ENCODE measurements at regions not wholly inside any gene's neighbourhood (a gene's known extent, or its start where the extent isn't known, plus 50 kb on each side); places are given as distances from the start of the nearest gene placed in this dataset.
A peak's percentile ranks its signal among the peaks of the same experiment; 100 is the strongest.

DNA sequence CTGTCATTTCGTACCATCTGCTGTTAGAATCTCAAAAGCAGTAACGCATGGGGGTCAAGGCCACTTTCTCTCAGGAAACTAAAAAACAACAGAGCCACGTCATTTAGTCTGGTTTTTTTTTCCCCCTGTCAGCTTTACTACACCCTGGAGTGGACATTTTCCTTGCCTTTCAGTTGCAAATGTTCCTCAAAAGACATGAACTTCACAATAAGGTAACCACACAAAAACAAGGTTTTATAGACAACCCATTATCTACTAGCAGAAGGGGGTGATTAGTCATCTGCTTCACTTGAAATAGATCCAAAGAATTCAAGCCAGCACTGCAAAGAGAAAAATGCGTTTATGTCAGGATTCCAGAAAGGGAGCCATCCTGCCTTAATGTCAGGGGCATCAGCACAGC, 171.8 kb upstream of the CDIN1 start:
- Histone ChIP-seq H3K4me3 (ENCODE audit: low read depth, low read length) (no peak overlapping the region), H3K9me3 (ENCODE audit: control insufficient read depth, insufficient read depth, low read depth, low read length) (no peaks in the 10 kb centered on the region), H3K27ac (ENCODE audit: extremely low read depth, low read depth, low read length) (peak overlapping the region; percentile 37; the same call in 1 of the 2 replicates), H3K4me1 (ENCODE audit: control insufficient read depth, insufficient read depth, low read length) (peaks cover 10% of the 10 kb centered on the region), H3K36me3 (ENCODE audit: control insufficient read depth in 2 of 2, insufficient read depth in 1 of 2, low read length in 2 of 2) (no peaks in the 10 kb centered on the region)
- POLR2A ChIA-PET, result no interaction called here
- CTCF ChIA-PET, result interaction anchor here (0.7 kb wide), 1 partner anchor 23 kb away, joined by 5 read pairs; no protein-coding TSS in a partner anchor
- TF ChIP-seq ZNF530 (tag by site-specific recombination; IDR thresholded peaks at IDR 0.05; ENCODE audit: low read depth), result no peak
- TF ChIP-seq ZNF600 (tag by site-specific recombination; IDR thresholded peaks at IDR 0.05), result no peak
- no peak for TF ChIP-seq ZNF654 (tag by site-specific recombination; IDR thresholded peaks at IDR 0.05; ENCODE audit: low read depth)
- no peak for TF ChIP-seq ZNF157 (tag by site-specific recombination; IDR thresholded peaks at IDR 0.05)
- TF ChIP-seq SP7 (tag by site-specific recombination; IDR thresholded peaks at IDR 0.05), result peak; percentile 32; the same call in 1 of the 2 replicates
- TF ChIP-seq ZNF837 (tag by site-specific recombination; IDR thresholded peaks at IDR 0.05), result no peak
- TF ChIP-seq, protein P1, sequence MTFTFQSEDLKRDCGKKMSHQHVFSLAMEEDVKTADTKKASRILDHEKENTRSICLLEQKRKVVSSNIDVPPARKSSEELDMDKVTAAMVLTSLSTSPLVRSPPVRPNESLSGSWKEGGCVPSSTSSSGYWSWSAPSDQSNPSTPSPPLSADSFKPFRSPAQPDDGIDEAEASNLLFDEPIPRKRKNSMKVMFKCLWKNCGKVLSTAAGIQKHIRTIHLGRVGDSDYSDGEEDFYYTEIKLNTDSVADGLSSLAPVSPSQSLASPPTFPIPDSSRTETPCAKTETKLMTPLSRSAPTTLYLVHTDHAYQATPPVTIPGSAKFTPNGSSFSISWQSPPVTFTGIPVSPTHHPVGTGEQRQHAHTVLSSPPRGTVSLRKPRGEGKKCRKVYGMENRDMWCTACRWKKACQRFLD (tag by site-specific recombination; IDR thresholded peaks at IDR 0.05), result no peak
- TF ChIP-seq, protein P2, sequence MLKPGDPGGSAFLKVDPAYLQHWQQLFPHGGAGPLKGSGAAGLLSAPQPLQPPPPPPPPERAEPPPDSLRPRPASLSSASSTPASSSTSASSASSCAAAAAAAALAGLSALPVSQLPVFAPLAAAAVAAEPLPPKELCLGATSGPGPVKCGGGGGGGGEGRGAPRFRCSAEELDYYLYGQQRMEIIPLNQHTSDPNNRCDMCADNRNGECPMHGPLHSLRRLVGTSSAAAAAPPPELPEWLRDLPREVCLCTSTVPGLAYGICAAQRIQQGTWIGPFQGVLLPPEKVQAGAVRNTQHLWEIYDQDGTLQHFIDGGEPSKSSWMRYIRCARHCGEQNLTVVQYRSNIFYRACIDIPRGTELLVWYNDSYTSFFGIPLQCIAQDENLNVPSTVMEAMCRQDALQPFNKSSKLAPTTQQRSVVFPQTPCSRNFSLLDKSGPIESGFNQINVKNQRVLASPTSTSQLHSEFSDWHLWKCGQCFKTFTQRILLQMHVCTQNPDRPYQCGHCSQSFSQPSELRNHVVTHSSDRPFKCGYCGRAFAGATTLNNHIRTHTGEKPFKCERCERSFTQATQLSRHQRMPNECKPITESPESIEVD (tag by site-specific recombination; IDR thresholded peaks at IDR 0.05), result peak; percentile 78
- TF ChIP-seq, protein P3, sequence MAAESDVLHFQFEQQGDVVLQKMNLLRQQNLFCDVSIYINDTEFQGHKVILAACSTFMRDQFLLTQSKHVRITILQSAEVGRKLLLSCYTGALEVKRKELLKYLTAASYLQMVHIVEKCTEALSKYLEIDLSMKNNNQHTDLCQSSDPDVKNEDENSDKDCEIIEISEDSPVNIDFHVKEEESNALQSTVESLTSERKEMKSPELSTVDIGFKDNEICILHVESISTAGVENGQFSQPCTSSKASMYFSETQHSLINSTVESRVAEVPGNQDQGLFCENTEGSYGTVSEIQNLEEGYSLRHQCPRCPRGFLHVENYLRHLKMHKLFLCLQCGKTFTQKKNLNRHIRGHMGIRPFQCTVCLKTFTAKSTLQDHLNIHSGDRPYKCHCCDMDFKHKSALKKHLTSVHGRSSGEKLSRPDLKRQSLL (tag by site-specific recombination; IDR thresholded peaks at IDR 0.05), result no peak
- TF ChIP-seq, protein P4, sequence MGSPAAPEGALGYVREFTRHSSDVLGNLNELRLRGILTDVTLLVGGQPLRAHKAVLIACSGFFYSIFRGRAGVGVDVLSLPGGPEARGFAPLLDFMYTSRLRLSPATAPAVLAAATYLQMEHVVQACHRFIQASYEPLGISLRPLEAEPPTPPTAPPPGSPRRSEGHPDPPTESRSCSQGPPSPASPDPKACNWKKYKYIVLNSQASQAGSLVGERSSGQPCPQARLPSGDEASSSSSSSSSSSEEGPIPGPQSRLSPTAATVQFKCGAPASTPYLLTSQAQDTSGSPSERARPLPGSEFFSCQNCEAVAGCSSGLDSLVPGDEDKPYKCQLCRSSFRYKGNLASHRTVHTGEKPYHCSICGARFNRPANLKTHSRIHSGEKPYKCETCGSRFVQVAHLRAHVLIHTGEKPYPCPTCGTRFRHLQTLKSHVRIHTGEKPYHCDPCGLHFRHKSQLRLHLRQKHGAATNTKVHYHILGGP (tag by site-specific recombination; IDR thresholded peaks at IDR 0.05), result peak; percentile 78
- TF ChIP-seq, protein P5, sequence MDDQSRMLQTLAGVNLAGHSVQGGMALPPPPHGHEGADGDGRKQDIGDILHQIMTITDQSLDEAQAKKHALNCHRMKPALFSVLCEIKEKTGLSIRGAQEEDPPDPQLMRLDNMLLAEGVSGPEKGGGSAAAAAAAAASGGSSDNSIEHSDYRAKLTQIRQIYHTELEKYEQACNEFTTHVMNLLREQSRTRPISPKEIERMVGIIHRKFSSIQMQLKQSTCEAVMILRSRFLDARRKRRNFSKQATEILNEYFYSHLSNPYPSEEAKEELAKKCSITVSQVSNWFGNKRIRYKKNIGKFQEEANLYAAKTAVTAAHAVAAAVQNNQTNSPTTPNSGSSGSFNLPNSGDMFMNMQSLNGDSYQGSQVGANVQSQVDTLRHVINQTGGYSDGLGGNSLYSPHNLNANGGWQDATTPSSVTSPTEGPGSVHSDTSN (CRISPR knock-in tag; IDR thresholded peaks at IDR 0.05), result no peak
- no peak for TF ChIP-seq ZNF211 (tag by site-specific recombination; IDR thresholded peaks at IDR 0.05; ENCODE audit: low read depth)
- TF ChIP-seq, protein P6, sequence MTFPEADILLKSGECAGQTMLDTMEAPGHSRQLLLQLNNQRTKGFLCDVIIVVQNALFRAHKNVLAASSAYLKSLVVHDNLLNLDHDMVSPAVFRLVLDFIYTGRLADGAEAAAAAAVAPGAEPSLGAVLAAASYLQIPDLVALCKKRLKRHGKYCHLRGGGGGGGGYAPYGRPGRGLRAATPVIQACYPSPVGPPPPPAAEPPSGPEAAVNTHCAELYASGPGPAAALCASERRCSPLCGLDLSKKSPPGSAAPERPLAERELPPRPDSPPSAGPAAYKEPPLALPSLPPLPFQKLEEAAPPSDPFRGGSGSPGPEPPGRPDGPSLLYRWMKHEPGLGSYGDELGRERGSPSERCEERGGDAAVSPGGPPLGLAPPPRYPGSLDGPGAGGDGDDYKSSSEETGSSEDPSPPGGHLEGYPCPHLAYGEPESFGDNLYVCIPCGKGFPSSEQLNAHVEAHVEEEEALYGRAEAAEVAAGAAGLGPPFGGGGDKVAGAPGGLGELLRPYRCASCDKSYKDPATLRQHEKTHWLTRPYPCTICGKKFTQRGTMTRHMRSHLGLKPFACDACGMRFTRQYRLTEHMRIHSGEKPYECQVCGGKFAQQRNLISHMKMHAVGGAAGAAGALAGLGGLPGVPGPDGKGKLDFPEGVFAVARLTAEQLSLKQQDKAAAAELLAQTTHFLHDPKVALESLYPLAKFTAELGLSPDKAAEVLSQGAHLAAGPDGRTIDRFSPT (tag by site-specific recombination; IDR thresholded peaks at IDR 0.05), result no peak
- TF ChIP-seq ZNF629 (tag by site-specific recombination; IDR thresholded peaks at IDR 0.05), result no peak
- TF ChIP-seq HOXD13 (CRISPR knock-in tag; IDR thresholded peaks at IDR 0.05; ENCODE audit: borderline replicate concordance), result no peak
- TF ChIP-seq FEZF1 (tag by site-specific recombination; IDR thresholded peaks at IDR 0.05), result peak; percentile 58; the same call in 1 of the 2 replicates
- TF ChIP-seq, protein P7, sequence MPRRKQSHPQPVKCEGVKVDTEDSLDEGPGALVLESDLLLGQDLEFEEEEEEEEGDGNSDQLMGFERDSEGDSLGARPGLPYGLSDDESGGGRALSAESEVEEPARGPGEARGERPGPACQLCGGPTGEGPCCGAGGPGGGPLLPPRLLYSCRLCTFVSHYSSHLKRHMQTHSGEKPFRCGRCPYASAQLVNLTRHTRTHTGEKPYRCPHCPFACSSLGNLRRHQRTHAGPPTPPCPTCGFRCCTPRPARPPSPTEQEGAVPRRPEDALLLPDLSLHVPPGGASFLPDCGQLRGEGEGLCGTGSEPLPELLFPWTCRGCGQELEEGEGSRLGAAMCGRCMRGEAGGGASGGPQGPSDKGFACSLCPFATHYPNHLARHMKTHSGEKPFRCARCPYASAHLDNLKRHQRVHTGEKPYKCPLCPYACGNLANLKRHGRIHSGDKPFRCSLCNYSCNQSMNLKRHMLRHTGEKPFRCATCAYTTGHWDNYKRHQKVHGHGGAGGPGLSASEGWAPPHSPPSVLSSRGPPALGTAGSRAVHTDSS (tag by site-specific recombination; IDR thresholded peaks at IDR 0.05), result no peak
- TF ChIP-seq, protein P8, sequence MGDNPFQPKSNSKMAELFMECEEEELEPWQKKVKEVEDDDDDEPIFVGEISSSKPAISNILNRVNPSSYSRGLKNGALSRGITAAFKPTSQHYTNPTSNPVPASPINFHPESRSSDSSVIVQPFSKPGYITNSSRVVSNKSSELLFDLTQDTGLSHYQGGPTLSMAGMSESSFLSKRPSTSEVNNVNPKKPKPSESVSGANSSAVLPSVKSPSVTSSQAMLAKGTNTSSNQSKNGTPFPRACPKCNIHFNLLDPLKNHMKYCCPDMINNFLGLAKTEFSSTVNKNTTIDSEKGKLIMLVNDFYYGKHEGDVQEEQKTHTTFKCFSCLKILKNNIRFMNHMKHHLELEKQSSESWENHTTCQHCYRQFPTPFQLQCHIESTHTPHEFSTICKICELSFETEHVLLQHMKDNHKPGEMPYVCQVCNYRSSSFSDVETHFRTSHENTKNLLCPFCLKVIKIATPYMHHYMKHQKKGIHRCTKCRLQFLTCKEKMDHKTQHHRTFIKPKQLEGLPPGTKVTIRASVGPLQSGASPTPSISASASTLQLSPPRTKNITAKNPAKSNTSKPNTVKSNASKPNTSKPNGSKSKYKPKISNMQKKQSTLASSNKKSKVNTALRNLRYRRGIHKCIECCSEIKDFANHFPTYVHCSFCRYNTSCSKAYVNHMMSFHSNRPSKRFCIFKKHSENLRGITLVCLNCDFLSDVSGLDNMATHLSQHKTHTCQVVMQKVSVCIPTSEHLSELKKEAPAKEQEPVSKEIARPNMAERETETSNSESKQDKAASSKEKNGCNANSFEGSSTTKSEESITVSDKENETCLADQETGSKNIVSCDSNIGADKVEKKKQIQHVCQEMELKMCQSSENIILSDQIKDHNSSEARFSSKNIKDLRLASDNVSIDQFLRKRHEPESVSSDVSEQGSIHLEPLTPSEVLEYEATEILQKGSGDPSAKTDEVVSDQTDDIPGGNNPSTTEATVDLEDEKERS (tag by site-specific recombination; IDR thresholded peaks at IDR 0.05), result no peak
- TF ChIP-seq ZNF707 (tag by site-specific recombination; IDR thresholded peaks at IDR 0.05), result no peak
- no peak for TF ChIP-seq ZNF501 (tag by site-specific recombination; IDR thresholded peaks at IDR 0.05)
- TF ChIP-seq GLIS2 (tag by site-specific recombination; IDR thresholded peaks at IDR 0.05), result no peak
- no peak for TF ChIP-seq ZNF16 (tag by site-specific recombination; IDR thresholded peaks at IDR 0.05; ENCODE audit: low read depth)
- TF ChIP-seq ZNF366 (tag by site-specific recombination; conservative IDR thresholded peaks at IDR 0.05), result no peak

All from HEK293 (cell line).